ENCODE measurements at regions not wholly inside any gene's neighbourhood (a gene's known extent, or its start where the extent isn't known, plus 50 kb on each side); places are given as distances from the start of the nearest gene placed in this dataset.

DNA sequence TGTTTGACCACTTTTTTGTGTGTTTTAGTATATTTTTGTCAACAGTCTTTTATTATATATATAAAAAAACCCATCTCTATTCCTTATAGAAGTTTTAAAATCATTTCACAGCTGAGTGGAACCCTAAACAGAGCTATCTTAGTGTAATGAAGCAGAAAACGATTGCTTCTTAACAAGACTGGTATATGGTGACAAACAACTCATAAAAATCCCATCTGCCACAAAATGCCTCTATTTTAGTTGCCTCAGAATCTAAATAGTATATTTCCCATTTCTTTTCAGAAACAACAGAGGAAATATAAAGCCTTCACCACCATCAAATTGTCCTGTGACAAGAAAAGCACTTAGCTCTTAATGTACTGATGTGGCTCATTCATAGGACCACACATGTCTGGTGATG lies 322.4 kb downstream of the ATP23 start:
- Histone ChIP-seq H3K4me3 (no peak overlapping the region), H3K9me3 (no peaks in the 10 kb centered on the region), H3K36me3 (no peaks in the 10 kb centered on the region), H3K27ac (no peak overlapping the region), H3K27me3 (no peaks in the 10 kb centered on the region), H3K4me1 (no peaks in the 10 kb centered on the region)
- TF ChIP-seq, protein P1, sequence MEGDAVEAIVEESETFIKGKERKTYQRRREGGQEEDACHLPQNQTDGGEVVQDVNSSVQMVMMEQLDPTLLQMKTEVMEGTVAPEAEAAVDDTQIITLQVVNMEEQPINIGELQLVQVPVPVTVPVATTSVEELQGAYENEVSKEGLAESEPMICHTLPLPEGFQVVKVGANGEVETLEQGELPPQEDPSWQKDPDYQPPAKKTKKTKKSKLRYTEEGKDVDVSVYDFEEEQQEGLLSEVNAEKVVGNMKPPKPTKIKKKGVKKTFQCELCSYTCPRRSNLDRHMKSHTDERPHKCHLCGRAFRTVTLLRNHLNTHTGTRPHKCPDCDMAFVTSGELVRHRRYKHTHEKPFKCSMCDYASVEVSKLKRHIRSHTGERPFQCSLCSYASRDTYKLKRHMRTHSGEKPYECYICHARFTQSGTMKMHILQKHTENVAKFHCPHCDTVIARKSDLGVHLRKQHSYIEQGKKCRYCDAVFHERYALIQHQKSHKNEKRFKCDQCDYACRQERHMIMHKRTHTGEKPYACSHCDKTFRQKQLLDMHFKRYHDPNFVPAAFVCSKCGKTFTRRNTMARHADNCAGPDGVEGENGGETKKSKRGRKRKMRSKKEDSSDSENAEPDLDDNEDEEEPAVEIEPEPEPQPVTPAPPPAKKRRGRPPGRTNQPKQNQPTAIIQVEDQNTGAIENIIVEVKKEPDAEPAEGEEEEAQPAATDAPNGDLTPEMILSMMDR (IDR thresholded peaks at IDR 0.05), result no peak
- no peak for FAIRE-seq
- DNase-seq, result no peak
- WGBS, 2 donors, result 70 to 75% methylated on average over 1 of the region's 1 CpG
- intact Hi-C loops (cut with DNase I), result no loop called here
- ATAC-seq, result no peak

DNA sequence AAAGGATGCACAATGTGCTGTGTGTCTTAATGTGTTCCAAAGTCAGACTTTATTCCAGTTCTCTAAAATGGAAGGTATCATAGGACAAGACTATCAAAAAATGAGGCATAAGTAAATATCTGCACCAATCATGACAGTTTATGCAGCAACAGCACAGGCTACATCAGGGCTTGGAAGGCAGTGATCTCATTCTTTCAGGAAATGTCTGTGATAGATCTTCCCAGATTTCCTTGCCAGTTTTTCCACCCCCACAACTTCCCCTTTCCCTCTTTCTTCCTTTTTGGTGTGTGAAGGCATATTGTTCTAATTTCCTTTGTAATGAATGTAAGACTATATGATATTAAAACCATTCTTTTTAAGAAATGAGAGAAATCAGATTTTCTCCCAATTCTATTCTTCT lies 326.7 kb downstream of the ATP23 start:
- no peak for ATAC-seq
- FAIRE-seq, result no peak
- TF ChIP-seq, protein P1 (IDR thresholded peaks at IDR 0.05), result no peak
- Histone ChIP-seq H3K4me3 (no peak overlapping the region), H3K36me3 (no peaks in the 10 kb centered on the region), H3K4me1 (no peaks in the 10 kb centered on the region), H3K27me3 (no peaks in the 10 kb centered on the region), H3K9me3 (no peaks in the 10 kb centered on the region), H3K27ac (no peak overlapping the region)
- no peak for DNase-seq
- intact Hi-C loops (cut with DNase I), result no loop called here

DNA sequence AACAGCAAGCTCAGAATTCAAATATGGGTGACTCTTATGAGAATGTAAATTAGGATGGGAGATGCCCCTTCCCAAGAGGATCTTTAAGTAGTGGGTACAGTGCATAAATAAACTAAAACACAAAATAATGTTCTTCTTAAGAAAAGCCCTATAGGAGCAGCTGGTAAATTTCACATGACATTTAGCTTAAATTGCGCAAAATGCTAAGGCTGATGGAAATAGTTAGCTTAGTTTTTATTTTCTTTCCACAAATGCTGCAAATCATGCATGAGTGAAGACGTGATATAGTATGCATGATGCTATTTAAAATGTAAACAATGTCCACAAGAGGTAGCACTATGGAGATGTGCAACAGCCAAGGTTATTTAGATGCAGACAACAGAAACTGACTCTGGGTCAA lies 328.1 kb downstream of the ATP23 start:
- Histone ChIP-seq H3K9me3 (no peaks in the 10 kb centered on the region), H3K4me3 (no peak overlapping the region), H3K27ac (no peak overlapping the region), H3K27me3 (no peaks in the 10 kb centered on the region), H3K36me3 (no peaks in the 10 kb centered on the region), H3K4me1 (no peaks in the 10 kb centered on the region)
- DNase-seq, result no peak
- no peak for ATAC-seq
- intact Hi-C loops (cut with DNase I), result no loop called here
- 74 to 80% methylated on average over 2 of the region's 2 CpGs for WGBS, 2 donors
- TF ChIP-seq, protein P1 (IDR thresholded peaks at IDR 0.05), result no peak
- no peak for FAIRE-seq

DNA sequence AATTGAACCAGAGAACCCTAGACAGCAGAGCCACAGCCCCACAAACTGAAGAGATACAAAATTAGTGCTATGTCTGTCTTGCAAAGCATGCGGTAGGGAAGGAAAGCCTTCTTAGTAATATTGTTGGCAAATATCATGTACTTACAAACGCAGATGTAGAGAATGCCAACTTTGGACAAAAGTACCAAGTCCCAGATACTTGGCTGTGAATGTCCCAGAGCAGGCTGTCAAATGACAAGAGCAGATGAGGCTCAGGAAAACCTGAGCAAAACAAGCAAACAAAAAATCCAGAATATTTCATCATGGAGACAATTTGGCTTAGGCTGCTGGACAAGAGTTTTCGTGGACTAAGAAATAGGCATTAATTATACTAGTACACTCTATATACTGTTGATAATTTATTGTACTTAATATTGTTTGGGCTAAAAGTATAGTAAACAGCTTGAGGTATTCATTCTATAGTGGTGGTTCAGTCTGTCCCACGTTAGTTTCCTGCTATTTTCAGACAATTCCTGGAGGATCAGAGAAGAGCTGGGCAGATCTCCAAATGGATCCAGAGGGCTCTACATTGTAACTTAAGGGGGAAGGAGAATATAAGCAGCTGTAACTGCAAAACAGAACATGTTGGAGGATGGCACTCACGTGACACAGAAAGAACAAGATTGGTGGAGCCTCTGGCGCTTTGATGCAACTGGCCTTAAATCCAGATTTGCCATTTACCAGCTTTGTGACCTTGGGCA lies 329.8 kb downstream of the ATP23 start:
- H3K36me3 ChIP-seq, result no peaks in the 10 kb centered on the region
- no peaks in the 10 kb centered on the region for H3K27me3 ChIP-seq
- TF ChIP-seq, protein P1 (IDR thresholded peaks at IDR 0.05), result no peak
- no peak for FAIRE-seq
- intact Hi-C loops (cut with DNase I), result no loop called here
- H3K4me3 ChIP-seq, result no peak overlapping the region
- H3K27ac ChIP-seq, result no peak overlapping the region
- ATAC-seq, result no peak
- H3K4me1 ChIP-seq, result no peaks in the 10 kb centered on the region
- WGBS, 2 donors, result 66 to 74% methylated on average over 6 of the region's 6 CpGs
- H3K9me3 ChIP-seq, result no peaks in the 10 kb centered on the region
- no peak for DNase-seq

DNA sequence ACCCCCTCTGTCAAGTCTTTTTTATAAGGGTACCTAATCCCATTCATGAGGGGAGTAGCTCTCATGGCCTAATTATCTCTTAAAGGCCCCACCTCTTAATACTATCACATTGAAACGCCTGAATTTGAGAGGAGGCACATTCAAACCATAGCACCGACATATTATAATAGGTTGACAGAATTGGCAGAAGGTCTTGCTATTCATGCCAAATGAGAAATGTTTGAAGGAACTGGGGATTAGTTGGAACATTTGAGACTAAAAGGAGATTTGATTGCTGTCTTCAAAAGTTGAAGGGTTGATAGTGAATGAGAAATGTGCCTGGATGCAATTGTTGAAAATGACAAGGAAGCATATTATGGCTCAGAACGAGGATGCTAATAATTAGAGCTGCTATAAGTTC lies 331.1 kb downstream of the ATP23 start:
- Histone ChIP-seq H3K27ac (no peak overlapping the region), H3K4me3 (no peak overlapping the region), H3K36me3 (no peaks in the 10 kb centered on the region), H3K4me1 (no peaks in the 10 kb centered on the region), H3K27me3 (no peaks in the 10 kb centered on the region), H3K9me3 (no peaks in the 10 kb centered on the region)
- FAIRE-seq (no peak), ATAC-seq (no peak), DNase-seq (no peak)
- TF ChIP-seq, protein P1 (IDR thresholded peaks at IDR 0.05), result no peak
- intact Hi-C loops (cut with DNase I), result no loop called here
- WGBS, 2 donors, result 59 to 62% methylated on average over 3 of the region's 3 CpGs
